Islet of Langerhans (tissue), 1 donor: ENCODE measurements at regions not wholly inside any gene's neighbourhood (a gene's known extent, or its start where the extent isn't known, plus 50 kb on each side); places are given as distances from the start of the nearest gene placed in this dataset.
A peak's percentile ranks its signal among the peaks of the same experiment; 100 is the strongest.
"Not testable (repeated sequence)": the region's sequence is repeated elsewhere in the genome, so short reads cannot be mapped to it uniquely, and the experiment has no call there.

Source experiments
- FAIRE-seq: peaks from one replicate; lab custom pipeline; 2011; peaks lifted over from hg19 to GRCh38; lab: Jason Lieb, UNC

- no peak for FAIRE-seq
Observed at GRCh38 chr2:226578879-226579278, 220.7 kb downstream of the IRS1 start.

GRCh38 chr2:226578373-226578772, 221.2 kb downstream of the IRS1 start:
- no peak for FAIRE-seq

GRCh38 chr2:226575928-226576327, 223.7 kb downstream of the IRS1 start:
- FAIRE-seq = no peak

DNA sequence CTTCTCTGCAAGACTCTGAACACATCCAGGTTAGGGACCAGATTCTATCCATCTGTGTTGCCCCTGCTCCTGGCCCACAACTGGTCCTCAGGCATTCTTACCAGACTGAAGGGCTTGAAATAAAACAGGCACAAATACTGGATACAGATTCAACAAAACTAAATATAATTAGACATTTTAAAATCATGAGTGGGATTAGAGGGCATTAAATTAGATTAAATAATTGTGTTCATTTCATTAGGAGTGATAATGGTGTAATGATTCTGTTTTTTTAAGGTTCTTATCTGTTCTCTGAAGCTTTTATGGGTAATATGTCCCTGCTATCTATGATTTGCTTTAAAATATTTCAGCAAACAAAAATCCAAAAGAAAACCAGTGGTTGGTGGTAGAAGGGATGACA, 226.5 kb downstream of the IRS1 start:
- FAIRE-seq = no peak

DNA sequence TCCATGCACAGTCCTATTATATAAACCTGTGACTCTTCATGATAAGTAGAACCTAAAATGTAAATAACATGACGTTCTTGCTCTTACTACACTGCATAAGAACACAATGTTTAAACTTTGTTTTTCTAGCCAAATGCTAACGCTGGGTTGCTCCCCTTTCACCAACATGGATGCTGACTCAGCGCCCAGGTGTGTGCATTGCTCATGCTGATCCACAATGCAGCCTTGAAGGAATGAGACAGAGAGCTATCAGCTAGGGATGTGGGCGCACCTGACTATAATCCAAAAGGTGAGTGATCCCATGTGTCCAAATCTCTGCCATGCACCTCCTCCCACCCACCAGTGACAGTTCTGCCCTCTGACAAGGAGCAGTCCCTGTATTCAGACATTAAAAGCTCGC, 235.0 kb downstream of the IRS1 start:
- FAIRE-seq = no peak

DNA sequence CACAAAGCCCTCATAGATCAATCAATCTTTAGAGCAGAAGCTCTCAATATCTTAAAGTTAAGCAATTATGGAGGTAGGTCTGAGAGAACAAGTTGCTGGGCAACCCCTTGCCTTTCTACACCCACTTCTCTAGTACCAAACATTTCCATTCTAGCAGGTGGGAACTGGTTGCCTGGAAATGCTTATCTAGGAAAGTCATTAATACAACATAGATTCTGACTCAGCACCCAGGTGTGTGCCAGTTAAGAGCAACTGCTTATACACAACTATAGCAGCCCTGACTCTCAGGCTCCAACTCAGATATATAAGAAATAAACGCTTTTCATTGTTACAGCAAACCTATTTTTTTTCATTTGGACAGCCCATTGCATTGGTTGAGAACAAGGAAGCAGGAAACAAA, 237.7 kb downstream of the IRS1 start:
- FAIRE-seq = peak; percentile 98

DNA sequence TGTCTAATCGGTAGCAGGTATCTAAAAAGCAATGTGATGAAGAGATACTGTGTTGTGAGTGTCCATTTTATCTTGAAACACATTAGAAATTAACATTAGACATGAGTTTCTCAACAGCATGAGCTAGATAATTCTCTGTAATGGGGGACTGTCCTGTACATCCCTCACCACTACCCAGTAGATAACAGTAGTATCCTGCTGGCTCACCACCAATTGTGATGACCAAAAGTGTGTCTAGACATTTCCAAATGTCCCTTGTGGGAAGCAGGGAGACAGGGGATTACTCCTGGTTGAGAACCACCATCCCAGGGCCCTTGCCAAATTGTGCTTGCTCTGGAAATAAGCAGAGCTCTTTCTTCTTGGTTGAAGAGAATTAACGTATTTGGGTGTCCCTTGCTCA, 239.3 kb downstream of the IRS1 start:
- FAIRE-seq = no peak

DNA sequence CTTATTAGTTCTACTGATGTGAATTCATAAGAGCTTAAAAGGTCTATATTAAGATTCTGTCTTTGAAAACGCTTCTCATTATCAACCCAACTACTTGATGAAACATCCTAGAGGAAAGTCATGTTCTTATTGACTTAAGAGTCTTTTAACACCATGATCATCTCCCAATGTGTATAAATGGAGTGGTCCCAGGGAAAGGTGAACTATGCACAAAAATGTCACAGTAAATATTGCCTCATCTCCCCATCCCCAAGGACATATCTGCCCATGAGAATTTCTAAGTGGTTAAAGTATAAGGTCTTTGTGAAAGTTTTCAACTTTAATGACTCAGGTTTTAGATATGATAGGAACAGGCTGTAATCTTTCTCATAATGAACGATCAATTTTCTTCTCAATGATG, 240.1 kb downstream of the IRS1 start:
- no peak for FAIRE-seq

DNA sequence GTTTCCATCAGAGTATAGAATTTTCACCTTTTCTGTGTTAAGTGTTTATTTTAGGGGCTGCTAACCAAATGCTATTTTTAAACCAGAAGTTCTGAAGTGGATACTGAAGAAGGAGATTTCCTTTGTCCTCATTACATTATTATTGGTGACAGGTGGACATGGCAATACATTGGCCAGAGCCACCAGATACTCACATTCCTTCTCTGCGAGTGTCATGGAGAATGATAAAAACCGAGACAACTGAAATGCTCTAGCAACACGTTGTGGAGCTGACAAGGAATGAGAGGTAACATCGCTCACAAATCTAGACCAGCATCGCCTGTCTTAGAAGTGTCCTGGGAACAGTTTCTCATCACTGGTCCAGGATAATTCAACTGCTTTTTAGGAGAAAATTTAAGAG, 241.2 kb downstream of the IRS1 start:
- FAIRE-seq = no peak

- FAIRE-seq = no peak
Observed at GRCh38 chr2:226556050-226556449, 243.6 kb downstream of the IRS1 start.

GRCh38 chr2:226554701-226555100, 244.9 kb downstream of the IRS1 start:
- no peak for FAIRE-seq

DNA sequence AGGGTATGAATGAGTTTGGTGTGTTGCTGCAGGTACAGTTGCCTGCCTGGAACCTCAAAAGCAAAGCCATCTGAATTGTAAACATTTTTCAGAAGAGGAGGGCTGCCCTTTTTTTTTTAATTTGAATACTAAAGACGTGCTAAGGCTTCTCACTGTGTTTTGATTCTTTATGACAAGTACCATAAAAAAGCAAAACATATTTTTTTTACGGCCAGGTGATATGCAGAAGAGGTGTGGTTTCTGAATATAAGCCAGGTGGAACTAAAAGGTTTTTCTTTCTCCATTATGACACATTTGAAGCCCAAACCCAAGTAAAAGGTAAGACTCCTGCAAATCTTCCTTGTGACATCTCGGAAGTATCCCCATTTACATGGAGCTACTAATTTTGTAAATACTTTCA, 246.3 kb downstream of the IRS1 start:
- FAIRE-seq = no peak

GRCh38 chr2:226552571-226553285, 246.9 kb downstream of the IRS1 start:
- FAIRE-seq = no peak

GRCh38 chr2:226551522-226552250, 247.9 kb downstream of the IRS1 start:
- no peak for FAIRE-seq

GRCh38 chr2:226550801-226551200, 248.8 kb downstream of the IRS1 start:
- no peak for FAIRE-seq

GRCh38 chr2:226548732-226549131, 250.9 kb downstream of the IRS1 start:
- FAIRE-seq = no peak

GRCh38 chr2:226544596-226545210, 254.9 kb downstream of the IRS1 start:
- FAIRE-seq = no peak

DNA sequence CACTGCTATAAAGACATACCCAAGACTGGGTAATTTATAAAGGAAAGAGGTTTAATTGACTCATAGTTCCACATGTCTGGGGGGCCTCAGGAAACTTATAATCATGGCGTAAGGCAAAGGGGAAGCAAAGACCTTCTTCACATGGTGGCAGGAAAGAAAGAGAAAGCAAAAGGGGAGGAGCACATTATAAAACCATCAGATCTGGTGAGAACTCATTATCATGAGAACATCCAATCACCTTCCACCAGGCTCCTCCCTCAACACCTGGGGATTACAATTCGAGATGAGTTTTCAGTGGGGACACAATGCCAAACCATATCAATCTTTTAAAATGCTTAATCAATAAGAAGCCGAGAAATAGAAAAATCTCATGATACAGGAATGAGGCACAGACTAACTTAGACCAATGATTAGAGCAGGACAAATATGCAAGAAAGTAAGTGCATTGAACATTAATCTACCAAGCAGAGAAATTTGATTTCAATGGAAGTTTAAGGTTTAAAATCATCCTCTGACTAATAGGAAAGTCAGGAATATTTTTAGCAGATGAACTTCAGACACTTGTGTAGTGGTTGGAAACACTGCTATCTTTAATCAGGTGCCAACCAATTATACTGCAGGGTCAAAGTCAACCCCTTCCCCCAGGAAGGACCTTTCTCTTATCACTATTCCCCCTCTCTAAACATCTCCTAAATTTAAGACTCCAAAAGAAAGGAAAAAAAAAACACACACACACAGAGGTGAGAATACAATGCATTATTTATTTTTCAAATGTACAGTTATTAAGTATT, 259.2 kb downstream of the IRS1 start:
- no peak for FAIRE-seq

- no peak for FAIRE-seq
Observed at GRCh38 chr2:226536410-226536809, 263.2 kb downstream of the IRS1 start.

DNA sequence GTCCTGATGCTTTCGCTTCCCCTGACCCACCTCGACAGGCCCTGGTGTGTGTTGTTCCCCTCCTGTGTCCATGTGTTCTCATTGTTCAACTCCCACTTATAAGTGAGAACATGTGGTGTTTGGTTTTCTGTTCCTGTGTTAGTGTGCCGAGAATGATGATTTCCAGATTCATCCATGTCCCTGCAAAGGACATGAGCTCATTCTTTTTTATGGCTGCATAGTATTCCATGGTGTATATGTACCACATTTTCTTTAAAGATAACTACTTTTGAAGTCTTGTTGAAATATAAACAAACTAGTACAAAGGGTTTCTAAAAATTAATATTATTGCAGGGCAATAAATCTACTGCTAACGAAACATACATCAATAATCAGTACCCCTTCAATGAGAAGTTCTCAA, 266.6 kb downstream of the IRS1 start:
- FAIRE-seq = not testable (repeated sequence)

DNA sequence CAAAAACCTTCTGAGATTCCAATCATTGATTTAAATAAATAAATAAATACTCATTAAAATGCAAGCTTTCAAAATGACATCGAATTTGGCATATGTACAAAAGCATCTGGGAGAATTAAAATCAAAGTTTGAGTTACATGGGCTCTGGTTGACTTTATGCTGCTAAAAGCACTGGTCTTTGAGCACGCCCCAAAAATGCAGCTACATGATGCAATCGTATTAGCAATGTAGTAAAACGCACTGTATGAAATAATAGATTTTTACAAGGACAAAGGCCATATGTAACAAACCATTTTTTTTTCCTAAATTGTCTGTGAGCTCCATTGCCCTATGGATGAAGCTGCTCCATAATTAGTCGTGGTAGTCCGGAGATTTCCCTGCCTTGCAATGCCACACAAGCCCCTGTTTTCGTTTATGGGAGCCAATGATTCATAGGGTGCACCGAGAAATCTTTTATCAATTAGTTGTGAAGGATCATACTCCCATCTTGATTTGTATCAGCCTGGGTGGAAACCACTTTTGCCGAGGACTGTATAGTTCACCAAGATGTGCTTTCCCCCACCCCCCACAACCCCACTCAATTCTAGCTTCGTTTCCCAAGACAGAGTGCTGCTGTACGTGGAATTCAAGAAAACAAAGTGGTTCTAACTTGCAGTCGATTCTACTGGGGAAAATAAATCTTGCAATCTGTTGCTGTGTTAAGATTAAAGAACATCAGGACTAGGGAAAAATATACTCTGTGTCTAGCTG, 268.4 kb downstream of the IRS1 start:
- no peak for FAIRE-seq

GRCh38 chr2:226529556-226529955, 270.1 kb downstream of the IRS1 start:
- no peak for FAIRE-seq
